Right kidney (tissue), 1 donor: ENCODE measurements at regions not wholly inside any gene's neighbourhood (a gene's known extent, or its start where the extent isn't known, plus 50 kb on each side); places are given as distances from the start of the nearest gene placed in this dataset.
"Not testable (repeated sequence)": the region's sequence is repeated elsewhere in the genome, so short reads cannot be mapped to it uniquely, and the experiment has no call there.

Experiments used
- DNase-seq: peaks from one replicate; pipeline ENCODE4 v3.0.0-alpha.2; 2016

DNA sequence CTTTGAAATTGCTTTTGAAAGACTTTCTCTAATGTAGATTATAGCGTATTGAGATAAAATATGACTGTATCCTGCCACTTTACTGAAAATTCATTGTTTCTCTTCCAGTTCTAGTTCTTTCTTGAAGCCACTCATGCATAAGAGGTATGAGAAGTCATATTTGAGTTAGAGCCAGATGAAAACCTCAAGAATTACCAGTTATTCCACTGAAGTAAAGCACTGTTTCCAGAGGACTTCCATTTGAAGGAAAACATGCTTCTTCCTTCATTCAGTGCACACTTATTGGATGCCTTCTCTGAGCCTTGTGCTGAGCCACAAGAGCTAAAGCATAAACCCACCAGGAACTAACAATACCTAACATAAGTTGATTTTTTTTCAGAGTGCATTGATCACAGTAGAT, 513.4 kb downstream of the ZNF385D start:
- no peak for DNase-seq

DNA sequence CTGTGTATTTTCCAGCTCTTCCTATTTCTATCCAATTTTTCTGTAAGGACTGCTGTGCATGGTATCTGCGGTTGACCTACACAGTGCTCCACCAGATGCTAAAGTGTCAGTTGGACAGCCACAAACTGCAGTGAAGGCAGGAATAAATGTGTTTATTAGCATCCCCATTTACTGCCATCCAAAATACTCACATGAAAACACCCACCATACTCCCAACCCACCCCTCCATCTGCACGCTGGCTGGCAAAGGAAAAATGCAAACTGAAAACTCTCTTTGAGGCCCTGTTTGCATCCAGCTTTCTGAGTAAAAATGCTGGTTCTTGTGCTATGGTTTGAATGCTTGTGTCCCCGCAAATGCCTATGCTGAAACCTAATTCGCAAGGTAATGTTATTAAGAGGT, 515.5 kb downstream of the ZNF385D start:
- DNase-seq: no peak

DNA sequence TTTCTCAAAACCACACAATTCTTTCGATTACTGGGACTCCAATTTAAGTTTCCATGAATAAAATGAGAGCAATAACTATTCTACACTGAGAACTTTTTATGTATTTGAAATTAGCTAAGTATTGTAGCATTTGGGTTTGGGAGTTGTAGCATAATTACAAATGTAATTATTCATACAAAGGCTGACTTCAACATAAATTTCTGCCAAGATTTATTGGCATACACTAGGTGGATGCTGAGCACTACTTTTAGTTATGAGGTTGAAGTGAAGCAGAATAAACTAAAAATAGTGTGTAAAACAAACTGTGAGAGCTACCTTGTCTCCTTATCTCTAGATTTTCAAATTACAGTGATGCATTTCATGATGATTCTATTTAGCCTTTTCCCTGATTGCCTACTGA, 516.1 kb downstream of the ZNF385D start:
- DNase-seq: no peak

DNA sequence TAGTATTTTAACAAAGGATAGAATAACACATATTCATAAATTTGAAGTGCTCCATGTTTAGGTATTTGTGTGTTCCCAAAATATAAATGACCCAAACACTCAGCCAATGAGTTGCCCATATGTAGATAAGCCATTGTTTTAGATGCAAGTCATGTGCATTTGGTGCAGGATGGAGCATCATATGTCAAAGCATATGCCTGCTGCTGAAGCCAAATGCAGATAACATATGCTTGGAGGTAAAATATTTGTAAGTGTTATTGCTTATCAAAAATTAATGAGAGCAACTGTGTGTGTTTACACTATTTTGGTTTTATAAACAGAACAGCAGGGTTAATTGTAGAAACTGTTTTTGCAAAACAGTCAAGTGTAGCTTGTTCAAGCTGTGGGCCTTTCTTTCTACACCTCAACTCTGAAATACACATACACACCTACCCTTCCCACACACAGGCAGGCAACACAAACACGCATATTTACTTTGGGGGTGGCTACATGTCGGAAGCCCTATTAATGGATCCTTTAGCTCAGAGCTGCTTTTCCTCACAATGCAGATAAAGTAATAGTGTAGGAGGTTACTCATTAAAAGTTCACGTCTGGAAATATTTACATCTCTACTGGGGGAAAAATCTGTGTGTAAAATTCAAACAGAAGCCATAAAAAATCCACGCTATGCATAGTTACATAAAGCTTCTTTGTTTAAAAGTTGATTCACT, 521.4 kb downstream of the ZNF385D start:
- DNase-seq: no peak

DNA sequence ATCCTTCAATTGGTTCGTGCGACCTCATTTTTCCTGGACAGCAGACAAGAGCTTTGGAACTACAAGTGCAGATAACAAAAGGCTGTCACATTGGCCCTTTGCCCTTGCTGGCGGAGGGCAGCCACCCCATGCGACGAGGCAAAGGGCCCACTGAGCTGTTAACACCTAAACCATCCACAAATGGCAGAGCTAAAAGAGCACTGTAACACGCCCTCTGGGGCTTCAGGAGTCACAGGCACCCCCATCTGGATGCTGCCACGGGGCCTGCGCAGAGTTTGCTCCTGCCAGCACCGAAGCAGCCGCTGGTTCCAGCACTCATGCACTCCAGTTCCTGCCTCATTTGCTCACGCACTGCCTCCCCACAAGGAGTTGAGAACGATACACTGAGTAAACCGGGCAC, 524.9 kb downstream of the ZNF385D start:
- DNase-seq: no peak

DNA sequence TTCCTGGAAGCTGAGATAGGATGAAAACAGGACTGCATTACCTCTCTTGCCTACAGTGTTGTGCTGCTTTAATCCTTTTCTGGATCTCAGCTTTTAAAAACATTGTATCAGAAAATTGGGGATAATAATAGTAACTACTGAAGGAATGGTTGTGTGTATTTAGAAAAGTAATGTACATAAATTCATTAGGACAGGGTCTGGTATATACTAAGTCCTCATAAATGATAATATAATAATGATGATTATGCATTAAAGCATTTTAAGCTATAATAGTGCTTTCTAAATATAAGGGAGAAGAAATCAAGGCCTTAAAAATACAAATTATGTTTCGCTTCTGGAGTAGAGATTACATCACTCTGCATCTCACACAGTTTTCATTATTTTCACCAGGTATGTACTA, 530.1 kb downstream of the ZNF385D start:
- no peak for DNase-seq

DNA sequence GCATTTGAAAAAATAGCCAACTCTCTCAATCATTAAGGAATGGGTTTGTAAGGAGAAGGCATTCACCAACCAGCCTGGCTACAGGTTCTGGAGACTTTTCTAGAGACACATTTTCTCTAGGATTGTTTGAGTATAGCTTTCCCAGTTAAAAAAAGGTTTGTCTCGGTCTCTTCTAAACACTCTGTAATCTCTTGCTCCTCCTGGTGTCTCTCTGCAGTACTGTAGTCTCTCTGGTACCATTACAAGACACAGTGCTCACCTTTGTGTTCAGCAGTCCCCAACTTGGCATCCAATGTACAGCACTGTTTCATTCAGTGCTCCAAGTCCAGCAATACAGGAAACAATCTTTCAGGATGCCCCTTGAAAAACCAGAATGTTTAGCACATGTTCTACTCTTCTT, 534.4 kb downstream of the ZNF385D start:
- no peak for DNase-seq

DNA sequence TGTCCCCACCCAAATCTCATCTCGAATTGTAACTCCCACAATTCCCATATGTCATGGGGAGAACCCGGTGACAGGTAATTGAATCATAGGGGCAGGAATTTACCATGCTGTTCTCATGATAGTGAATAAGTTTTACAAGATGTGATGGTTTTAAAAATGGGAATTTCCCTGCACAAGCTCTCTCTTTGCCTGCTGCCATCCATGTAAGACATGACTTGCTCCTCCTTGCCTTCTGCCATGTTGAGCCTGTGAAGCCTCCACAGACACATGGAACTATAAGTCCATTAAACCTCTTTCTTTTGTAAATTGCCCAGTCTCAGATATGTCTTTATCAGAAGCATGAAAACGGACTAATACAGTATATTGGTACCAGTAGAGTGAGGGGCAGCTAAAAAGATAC, 546.9 kb downstream of the ZNF385D start:
- not testable (repeated sequence) for DNase-seq

DNA sequence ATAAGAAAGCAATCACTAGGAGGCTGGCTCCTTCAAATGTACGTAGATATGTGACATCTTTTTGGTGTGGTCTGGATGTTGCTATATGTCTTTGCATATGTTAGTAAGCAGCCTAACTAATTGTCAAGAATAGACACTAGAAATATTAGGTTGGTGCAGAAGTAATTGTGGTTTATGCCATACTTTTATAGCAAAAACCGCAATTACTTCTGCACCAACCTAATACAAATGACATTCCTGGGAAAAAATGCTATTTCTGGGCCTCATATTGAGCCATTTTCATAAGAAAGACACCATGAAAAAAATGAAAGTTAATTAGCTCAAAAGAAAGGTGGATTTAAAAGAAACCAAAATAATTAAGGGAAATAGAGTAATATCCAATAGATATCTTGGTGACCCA, 555.8 kb downstream of the ZNF385D start:
- DNase-seq: no peak

DNA sequence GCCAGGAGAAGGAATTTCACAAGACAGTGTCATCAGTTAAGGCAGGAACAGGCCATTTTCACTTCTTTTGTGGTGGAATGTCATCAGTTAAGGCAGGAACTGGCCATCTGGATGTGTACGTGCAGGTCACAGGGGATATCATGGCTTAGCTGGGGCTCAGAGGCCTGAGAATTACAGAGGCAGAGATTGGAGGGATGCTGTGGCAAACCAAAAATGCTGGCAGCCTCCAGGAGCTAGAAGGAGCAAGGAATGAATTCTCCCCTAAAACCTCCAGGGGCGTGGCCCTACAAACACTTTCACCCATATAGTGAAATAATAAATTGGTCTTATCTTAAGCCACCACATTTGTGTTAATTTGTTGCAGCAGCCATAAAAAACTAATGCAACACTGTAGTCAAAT, 557.0 kb downstream of the ZNF385D start:
- not testable (repeated sequence) for DNase-seq

DNA sequence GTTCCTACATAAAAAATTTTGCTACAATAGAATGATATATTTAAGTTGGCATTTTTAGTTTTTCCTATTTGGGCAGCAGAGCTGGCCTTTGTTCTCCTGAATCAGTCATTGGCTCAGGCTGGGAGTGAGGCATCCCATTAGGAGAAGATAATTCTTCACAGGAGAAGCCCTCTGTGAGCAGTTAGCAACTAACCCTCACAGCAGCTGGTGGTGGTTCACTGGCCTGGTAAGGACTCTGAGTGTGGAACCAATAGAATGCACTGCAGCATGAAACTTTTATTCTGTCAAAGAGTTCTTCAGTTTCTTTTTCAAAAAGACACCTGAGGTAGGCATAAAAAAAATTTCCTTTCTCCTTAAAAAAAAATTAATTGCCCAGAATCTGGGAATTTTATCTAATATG, 562.6 kb downstream of the ZNF385D start:
- no peak for DNase-seq

DNA sequence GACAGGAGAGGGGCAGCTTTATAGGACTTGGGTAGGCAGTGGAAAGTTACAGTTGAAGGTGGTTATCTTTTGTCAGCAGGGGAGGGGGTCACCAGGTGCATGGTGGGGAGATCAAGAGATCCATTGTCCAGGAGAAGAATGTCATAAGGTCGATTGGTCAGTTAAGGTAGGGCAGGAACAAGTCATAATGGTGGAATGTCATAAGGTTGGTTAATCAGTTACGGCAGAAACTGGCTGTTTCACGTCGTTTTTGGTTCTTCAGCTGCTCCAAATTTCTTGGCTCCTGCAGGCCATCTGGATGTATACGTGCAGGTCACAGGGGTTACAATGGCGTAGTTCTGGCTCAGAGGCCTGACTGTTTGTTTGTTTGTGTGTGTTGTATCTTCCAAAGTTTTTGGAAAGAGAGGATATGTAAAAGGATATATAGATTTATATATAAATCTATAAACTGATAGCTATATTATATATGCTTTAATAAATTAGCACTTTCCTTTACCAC, 565.1 kb downstream of the ZNF385D start:
- no peak for DNase-seq

DNA sequence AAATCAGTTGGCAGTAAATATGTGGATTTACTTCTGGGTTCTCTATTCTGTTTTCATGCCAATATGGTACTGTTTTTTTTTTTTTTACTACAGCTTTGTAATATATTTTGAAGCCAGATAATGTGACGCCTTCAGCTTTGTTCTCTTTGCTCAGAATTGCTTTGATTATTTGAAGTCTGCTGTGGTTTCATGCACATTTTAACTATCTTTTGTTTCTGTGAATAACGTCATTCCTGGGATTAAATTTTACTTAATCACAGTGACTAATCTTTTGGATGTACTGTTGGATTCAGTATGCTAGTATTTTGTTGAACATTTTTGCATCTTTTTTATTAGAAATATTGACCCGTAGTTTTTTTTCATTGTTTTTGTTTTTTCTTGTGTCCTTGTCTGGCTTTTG, 576.5 kb downstream of the ZNF385D start:
- DNase-seq: no peak

DNA sequence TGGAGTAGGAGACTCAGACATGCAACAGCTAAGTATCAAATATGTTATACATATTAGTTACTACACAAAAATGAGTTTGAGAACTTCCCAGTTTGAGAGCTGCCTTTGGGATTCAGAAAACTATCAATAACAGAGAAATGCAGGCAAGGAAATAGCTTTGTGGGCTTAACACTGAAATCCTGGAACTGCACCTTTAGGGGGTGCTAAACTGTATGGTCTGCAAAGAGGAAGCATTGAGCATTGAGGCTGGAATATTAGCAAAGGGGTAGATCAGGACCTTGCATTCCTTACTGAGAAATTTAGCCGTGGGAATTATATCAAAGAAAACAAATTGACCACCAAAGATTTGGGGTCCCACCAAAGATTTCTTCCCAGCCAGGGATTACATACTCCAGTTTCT, 580.0 kb downstream of the ZNF385D start:
- no peak for DNase-seq

DNA sequence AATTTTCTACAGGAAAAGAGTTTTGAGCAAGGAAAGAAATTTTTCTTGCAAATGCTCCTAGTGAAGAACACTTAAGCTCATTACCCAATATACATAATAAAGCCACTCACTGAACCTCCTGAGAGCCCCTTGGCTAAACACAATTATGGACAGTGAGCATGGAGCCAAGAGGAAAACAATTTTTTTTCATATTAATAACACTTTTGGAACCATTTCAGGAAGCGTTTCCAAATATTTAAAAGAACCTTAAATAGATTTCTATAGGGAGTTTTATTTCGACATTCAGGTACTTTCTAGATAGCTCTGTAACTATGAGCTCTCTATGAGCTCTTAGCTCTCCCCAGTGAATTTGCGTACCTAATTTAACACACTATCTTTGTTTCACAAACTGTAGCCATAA, 581.1 kb downstream of the ZNF385D start:
- DNase-seq: no peak

DNA sequence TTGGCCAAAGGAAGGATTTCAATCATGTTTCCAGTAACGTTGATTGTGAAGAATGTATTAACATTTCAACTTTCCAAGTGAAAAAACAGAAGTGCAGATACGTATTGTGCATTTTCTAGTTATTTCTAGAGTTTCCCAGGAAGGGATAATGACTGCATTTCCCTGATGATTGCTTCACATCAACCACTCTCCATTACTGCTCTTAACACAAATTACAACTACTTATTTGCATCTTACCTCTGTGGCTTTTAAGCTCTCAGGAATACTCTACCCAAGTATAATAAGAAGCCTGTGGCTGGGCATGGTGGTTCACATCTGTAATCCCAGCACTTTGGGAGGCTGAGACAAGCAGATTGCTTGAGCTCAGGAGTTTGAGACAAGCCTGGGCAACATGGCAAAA, 582.5 kb downstream of the ZNF385D start:
- DNase-seq: no peak

DNA sequence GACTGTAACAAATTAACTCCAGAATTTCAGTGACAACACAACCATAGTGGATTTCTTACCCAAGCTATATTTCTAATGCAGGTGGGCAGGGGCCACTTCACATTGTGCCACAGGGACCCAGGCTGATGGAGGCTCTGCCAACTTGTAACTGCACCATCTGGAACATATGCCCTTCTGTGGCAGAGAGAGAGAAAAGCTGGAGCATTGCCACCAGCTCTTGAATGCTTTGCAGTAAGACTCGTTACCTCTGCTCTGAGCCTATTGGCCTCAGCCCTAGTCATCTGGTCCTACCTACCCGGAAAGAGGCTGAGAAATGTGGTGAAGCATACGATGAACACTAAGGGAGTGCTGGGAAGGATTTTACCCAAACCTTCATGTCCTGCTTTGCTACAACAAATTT, 587.1 kb downstream of the ZNF385D start:
- DNase-seq: no peak

DNA sequence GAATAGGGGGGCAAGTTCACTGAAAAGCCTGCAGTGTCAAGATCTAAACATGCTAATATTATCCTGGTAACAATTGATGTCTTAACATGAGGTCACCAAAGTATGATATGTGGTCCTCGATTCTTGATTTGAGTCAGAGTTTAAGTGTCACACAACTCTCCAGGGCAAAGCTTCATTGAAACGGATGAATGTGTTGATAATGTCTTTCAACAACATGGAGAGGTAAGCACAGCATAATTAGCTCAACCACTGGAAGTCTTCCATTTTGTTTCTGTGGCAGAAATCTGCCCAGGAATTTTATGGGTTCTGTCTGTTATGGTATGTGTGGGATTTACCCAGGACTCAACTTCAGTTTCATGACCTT, 591.5 kb downstream of the ZNF385D start:
- no peak for DNase-seq

DNA sequence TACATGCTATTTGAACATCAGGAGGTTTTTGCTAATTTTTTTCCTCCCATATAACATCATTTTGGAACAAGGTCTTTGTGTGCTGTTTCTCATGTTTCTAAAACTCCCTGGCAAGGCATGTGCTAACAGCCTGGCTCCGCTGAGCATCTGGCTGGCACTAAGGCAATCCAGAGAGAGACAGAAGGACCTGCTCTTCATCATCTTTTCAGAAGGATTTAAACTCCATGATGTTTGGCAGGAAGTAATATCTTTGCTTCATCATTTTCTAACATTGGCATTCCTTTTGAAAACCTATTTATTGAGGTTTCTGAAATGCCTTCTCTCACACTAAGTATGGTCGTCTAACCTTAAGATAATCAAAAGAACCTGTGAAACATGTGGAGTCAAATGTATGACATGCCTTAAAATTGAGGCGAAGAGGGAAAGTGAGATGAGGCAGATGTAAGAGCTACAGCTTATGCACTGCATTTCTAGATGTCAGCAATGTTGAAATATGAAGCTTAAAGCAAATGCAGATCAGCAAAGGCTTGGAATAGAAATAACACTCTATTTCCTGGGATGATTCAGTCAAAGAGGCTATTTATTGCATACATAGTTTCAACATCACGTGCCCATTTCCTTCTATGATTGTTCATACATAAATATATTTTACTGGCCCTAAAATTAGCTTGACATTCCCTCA, 592.0 kb downstream of the ZNF385D start:
- DNase-seq: no peak

DNA sequence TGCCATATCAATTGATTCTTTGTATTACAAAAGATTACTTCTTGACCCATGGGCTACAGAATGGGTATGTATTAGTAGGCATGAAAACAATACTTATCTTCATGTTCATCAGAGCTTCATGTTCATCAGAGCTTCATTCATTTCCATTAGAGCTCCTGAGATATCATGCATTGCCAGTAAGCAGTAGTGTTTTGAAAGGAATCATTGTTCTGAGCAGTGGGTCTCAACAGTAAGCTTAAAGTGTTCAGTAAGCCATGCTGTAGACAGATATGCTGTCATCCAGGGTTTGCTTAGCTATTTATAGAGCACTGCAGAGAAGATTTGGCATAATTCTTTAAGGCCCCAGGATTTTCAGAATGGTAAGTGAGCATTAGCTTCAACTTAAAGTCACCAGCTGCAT, 596.1 kb downstream of the ZNF385D start:
- DNase-seq: no peak

DNA sequence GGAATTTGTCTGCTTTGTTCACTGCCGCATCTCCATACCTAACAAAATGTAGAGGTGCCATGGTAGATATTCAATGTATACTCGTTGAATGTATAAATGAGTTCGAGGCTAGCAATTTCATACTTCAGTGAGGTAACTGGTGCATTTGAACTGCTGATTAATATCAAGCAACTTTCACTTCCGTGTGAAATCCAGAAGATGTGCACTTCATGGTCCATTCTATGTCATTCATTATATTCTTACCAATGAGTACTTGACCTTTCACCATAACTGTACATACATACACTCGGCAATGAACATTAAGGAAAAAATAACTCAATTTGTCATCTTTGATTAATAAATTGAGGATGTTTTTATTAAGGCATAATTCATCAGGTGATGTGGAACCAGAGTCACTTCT, 598.5 kb downstream of the ZNF385D start:
- no peak for DNase-seq

DNA sequence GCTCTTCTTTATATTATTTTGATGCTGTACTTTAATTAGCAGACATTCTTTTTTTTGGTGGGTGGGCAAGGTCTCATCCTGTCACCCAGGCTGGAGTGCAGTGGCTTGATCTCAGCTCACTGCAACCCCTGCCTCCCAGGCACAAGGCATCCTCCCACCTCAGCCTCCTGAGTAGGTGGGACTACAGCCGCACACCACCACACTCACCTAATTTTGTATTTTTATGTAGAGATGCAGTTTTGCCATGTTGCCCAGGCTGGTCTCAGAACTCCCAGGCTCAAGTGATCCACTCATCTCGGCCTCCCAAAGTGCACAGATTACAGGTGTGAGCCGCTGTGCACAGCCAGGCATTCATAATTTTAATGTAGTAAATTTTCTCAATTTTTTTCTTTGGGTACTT, 608.1 kb downstream of the ZNF385D start:
- peak; percentile 16 for DNase-seq

DNA sequence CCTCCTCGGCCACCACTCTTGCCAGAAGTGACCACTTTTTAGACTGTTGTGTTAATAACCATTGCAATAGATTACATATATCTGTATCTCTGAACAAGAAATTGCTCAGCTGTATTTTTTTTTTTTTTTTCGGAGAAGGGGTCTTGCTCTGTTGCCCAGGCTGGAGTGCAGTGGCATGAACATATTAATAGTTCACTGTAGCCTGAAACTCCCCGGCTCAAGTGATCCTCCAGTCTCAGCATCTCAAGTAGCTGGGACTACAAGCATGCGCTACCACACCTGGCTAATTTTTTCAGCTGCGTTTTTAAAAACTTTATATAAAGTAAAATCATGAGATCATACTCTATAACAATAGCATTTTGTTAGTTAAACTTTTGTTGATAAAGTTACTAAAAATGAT, 609.0 kb downstream of the ZNF385D start:
- no peak for DNase-seq

DNA sequence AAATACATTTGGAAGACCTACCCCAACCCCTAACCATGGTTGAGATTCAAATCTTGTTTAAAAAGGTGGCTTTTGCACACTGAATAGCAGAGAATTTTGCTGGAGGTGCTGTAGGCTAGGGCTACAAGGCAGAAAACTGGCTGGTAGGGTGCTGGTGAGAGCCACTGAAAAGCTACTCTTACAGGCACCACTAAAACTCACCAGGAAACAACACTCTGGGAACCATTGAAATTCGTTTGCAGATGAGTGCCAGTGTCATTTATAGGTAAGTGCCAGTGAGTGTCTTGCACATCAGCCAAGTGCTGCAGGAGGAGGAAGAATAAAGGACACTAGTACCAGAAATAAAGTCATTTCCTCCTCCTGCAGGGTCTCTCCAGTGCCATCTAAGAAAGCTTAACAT, 610.2 kb downstream of the ZNF385D start:
- DNase-seq: no peak
